Naive thymus-derived CD8-positive, alpha-beta T cell (primary cell): ENCODE measurements at regions not wholly inside any gene's neighbourhood (a gene's known extent, or its start where the extent isn't known, plus 50 kb on each side); places are given as distances from the start of the nearest gene placed in this dataset.

Experiments
- ATAC-seq, 2 donors: fragments of 150-1000 bp; cut with Tn5 transposase in 1 of 2; sonication (Bioruptor Pico), chemical (Tn5 transposase) in 1 of 2; 1 replicate in 1 of 2; 2 replicates in 1 of 2; pipeline ENCODE4 v1.10.0; 2021; ENCODE audit warnings: mild to moderate bottlenecking in 2 of 2, moderate library complexity in 2 of 2
- POLR2A ChIA-PET: fragments of 350-600 bp; sonication (Branson Sonifier 250); formaldehyde crosslinking; loops from one replicate; lab custom pipeline; 2021; ENCODE audit warnings: antibody characterized with exemption; lab: Charles Lee
- DNase-seq, 10 donors: peaks; one replicate each; pipeline versions ENCODE4 v3.0.0 to v3.0.0-alpha.2; 2020 to 2022
- H3K27ac Mint-ChIP-seq, 10 donors: one replicate each; pipeline ENCODE4 v1.8.0; 2020 to 2022; ENCODE audit warnings: mild to moderate bottlenecking in 10 of 10, mixed read lengths in 10 of 10, moderate library complexity in 4 of 10, inconsistent platforms in 1 of 10
- H3K27me3 Mint-ChIP-seq, 5 donors: one replicate each; pipeline ENCODE4 v1.8.0; 2021 to 2022; ENCODE audit warnings: mixed read lengths in 5 of 5
- H3K36me3 Mint-ChIP-seq, 3 donors: one replicate each; pipeline ENCODE4 v1.8.0; 2020 to 2022; ENCODE audit warnings: mixed read lengths in 3 of 3, mild to moderate bottlenecking in 2 of 3, inconsistent platforms in 1 of 3
- H3K4me1 Mint-ChIP-seq, 4 donors: one replicate each; pipeline ENCODE4 v1.8.0; 2021 to 2022; ENCODE audit warnings: mixed read lengths in 4 of 4
- H3K4me3 Mint-ChIP-seq, 10 donors: one replicate each; pipeline ENCODE4 v1.8.0; 2020 to 2022; ENCODE audit warnings: mild to moderate bottlenecking in 10 of 10, mixed read lengths in 10 of 10, moderate library complexity in 6 of 10, inconsistent platforms in 1 of 10
- H3K9me3 Mint-ChIP-seq, 9 donors: one replicate each; pipeline ENCODE4 v1.8.0; 2020 to 2022; ENCODE audit warnings: mixed read lengths in 9 of 9, mild to moderate bottlenecking in 3 of 9, inconsistent platforms in 1 of 9, moderate library complexity in 1 of 9

GRCh38 chr16:26951950-26952349 lies 114.8 kb upstream of the C16orf82 start:
- H3K4me3 Mint-ChIP-seq, result no peak overlapping the region
- no peaks in the 10 kb centered on the region for H3K4me1 Mint-ChIP-seq

GRCh38 chr16:26952411-26952810 lies 114.3 kb upstream of the C16orf82 start:
- H3K27me3 Mint-ChIP-seq, result peaks cover 13 to 38% (median 17%) of the 10 kb centered on the region in 5 donors

More at GRCh38 chr16:26951950-26952349, 114.8 kb upstream of the C16orf82 start:
- ATAC-seq (no peak), DNase-seq (no peak)
- Mint-ChIP-seq H3K27me3 (peaks cover 13 to 38% (median 17%) of the 10 kb centered on the region in 5 donors), H3K36me3 (no peaks in the 10 kb centered on the region), H3K27ac (no peak overlapping the region), H3K9me3 (no peaks in the 10 kb centered on the region)
- POLR2A ChIA-PET, result no interaction called here

GRCh38 chr16:26957283-26957859 lies 109.4 kb upstream of the C16orf82 start:
- Mint-ChIP-seq H3K27me3 (peaks cover 5 to 23% (median 13%) of the 10 kb centered on the region in 5 donors), H3K27ac (no peak overlapping the region), H3K4me1 (peaks cover 0 to 7% (median 6%) of the 10 kb centered on the region in 4 donors), H3K9me3 (no peaks in the 10 kb centered on the region), H3K4me3 (no peak overlapping the region), H3K36me3 (no peaks in the 10 kb centered on the region)
- DNase-seq (no peak), ATAC-seq (no peak)
- POLR2A ChIA-PET, result no interaction called here

More at GRCh38 chr16:26952411-26952810, 114.3 kb upstream of the C16orf82 start:
- H3K36me3 Mint-ChIP-seq, result no peaks in the 10 kb centered on the region
- H3K4me1 Mint-ChIP-seq, result no peaks in the 10 kb centered on the region
- no peak overlapping the region for H3K4me3 Mint-ChIP-seq
- H3K27ac Mint-ChIP-seq, result no peak overlapping the region
- H3K9me3 Mint-ChIP-seq, result no peaks in the 10 kb centered on the region
- no peak for DNase-seq
- ATAC-seq, result no peak
- POLR2A ChIA-PET, result no interaction called here

GRCh38 chr16:26959416-26960009 lies 107.2 kb upstream of the C16orf82 start:
- POLR2A ChIA-PET, result no interaction called here
- Mint-ChIP-seq H3K4me1 (peaks cover 0 to 10% (median 6%) of the 10 kb centered on the region in 4 donors), H3K36me3 (no peaks in the 10 kb centered on the region), H3K4me3 (no peak overlapping the region), H3K27me3 (peaks cover 0 to 17% (median 6%) of the 10 kb centered on the region in 5 donors), H3K9me3 (no peaks in the 10 kb centered on the region), H3K27ac (peak overlapping the region in 1 of 10 donors; percentile 40)
- ATAC-seq (no peak), DNase-seq (no peak)

- H3K27me3 Mint-ChIP-seq, result peaks cover 1 to 21% (median 8%) of the 10 kb centered on the region in 5 donors
- H3K27ac Mint-ChIP-seq, result no peak overlapping the region
- peaks cover 0 to 10% (median 6%) of the 10 kb centered on the region in 4 donors for H3K4me1 Mint-ChIP-seq
- H3K36me3 Mint-ChIP-seq, result no peaks in the 10 kb centered on the region
- no peak for ATAC-seq
- H3K4me3 Mint-ChIP-seq, result no peak overlapping the region
- POLR2A ChIA-PET, result no interaction called here
- no peak for DNase-seq
- H3K9me3 Mint-ChIP-seq, result no peaks in the 10 kb centered on the region
These were observed 105.3 kb upstream of the C16orf82 start for GRCh38 chr16:26961459-26961858.

GRCh38 chr16:26963109-26963508 lies 103.6 kb upstream of the C16orf82 start:
- Mint-ChIP-seq H3K9me3 (no peaks in the 10 kb centered on the region), H3K36me3 (no peaks in the 10 kb centered on the region), H3K4me3 (no peak overlapping the region), H3K27ac (no peak overlapping the region), H3K27me3 (peaks cover 1 to 21% (median 8%) of the 10 kb centered on the region in 5 donors), H3K4me1 (peaks cover 0 to 10% (median 6%) of the 10 kb centered on the region in 4 donors)
- POLR2A ChIA-PET, result no interaction called here
- DNase-seq (peak in 1 of 10 donors; percentile 2), ATAC-seq (no peak)

- Mint-ChIP-seq H3K36me3 (no peaks in the 10 kb centered on the region), H3K4me3 (no peak overlapping the region), H3K27ac (no peak overlapping the region), H3K4me1 (no peaks in the 10 kb centered on the region), H3K9me3 (no peaks in the 10 kb centered on the region), H3K27me3 (peaks cover 2 to 8% (median 4%) of the 10 kb centered on the region in 5 donors)
- DNase-seq, result no peak
- ATAC-seq, result no peak
- POLR2A ChIA-PET, result no interaction called here
These were observed 97.0 kb upstream of the C16orf82 start for GRCh38 chr16:26969589-26970231.

GRCh38 chr16:26970292-26970691 lies 96.4 kb upstream of the C16orf82 start:
- Mint-ChIP-seq H3K36me3 (no peaks in the 10 kb centered on the region), H3K27ac (no peak overlapping the region), H3K9me3 (no peaks in the 10 kb centered on the region), H3K4me3 (no peak overlapping the region), H3K4me1 (no peaks in the 10 kb centered on the region), H3K27me3 (peaks cover 4 to 10% (median 8%) of the 10 kb centered on the region in 5 donors)
- POLR2A ChIA-PET, result no interaction called here
- DNase-seq (no peak), ATAC-seq (no peak)

- H3K27ac Mint-ChIP-seq, result no peak overlapping the region
- ATAC-seq (no peak), DNase-seq (no peak)
- POLR2A ChIA-PET, result no interaction called here
- no peaks in the 10 kb centered on the region for H3K9me3 Mint-ChIP-seq
- H3K36me3 Mint-ChIP-seq, result no peaks in the 10 kb centered on the region
- no peak overlapping the region for H3K4me3 Mint-ChIP-seq
- H3K27me3 Mint-ChIP-seq, result peaks cover 0 to 21% (median 9%) of the 10 kb centered on the region in 5 donors
- H3K4me1 Mint-ChIP-seq, result peaks cover 0 to 2% (median 0%) of the 10 kb centered on the region in 4 donors
These were observed 89.9 kb upstream of the C16orf82 start for GRCh38 chr16:26976873-26977272.

GRCh38 chr16:26981266-26981938 lies 85.3 kb upstream of the C16orf82 start:
- Mint-ChIP-seq H3K27ac (no peak overlapping the region), H3K27me3 (peaks cover 5 to 28% (median 12%) of the 10 kb centered on the region in 5 donors), H3K36me3 (no peaks in the 10 kb centered on the region), H3K4me3 (no peak overlapping the region), H3K9me3 (no peaks in the 10 kb centered on the region), H3K4me1 (peaks cover 0 to 2% (median 0%) of the 10 kb centered on the region in 4 donors)
- ATAC-seq (no peak), DNase-seq (no peak)
- POLR2A ChIA-PET, result no interaction called here

GRCh38 chr16:26982422-26982821 lies 84.3 kb upstream of the C16orf82 start:
- peaks cover 0 to 2% (median 0%) of the 10 kb centered on the region in 4 donors for H3K4me1 Mint-ChIP-seq
- H3K27ac Mint-ChIP-seq, result no peak overlapping the region
- ATAC-seq (no peak), DNase-seq (no peak)
- H3K36me3 Mint-ChIP-seq, result no peaks in the 10 kb centered on the region
- peaks cover 6 to 28% (median 14%) of the 10 kb centered on the region in 5 donors for H3K27me3 Mint-ChIP-seq
- H3K4me3 Mint-ChIP-seq, result no peak overlapping the region
- POLR2A ChIA-PET, result no interaction called here
- H3K9me3 Mint-ChIP-seq, result no peaks in the 10 kb centered on the region

GRCh38 chr16:26983426-26983825 lies 83.3 kb upstream of the C16orf82 start:
- Mint-ChIP-seq H3K36me3 (no peaks in the 10 kb centered on the region), H3K4me3 (no peak overlapping the region), H3K9me3 (no peaks in the 10 kb centered on the region), H3K27ac (no peak overlapping the region), H3K4me1 (peaks cover 0 to 2% (median 0%) of the 10 kb centered on the region in 4 donors), H3K27me3 (peaks cover 6 to 28% (median 17%) of the 10 kb centered on the region in 5 donors)
- ATAC-seq, result no peak
- no peak for DNase-seq
- POLR2A ChIA-PET, result no interaction called here
